Neural crest cell (in vitro differentiated cells): ENCODE measurements at regions not wholly inside any gene's neighbourhood (a gene's known extent, or its start where the extent isn't known, plus 50 kb on each side); places are given as distances from the start of the nearest gene placed in this dataset.

Experiments used
- DNase-seq: peaks from one replicate; pipeline ENCODE4 v3.0.0; 2021; ENCODE audit warnings: low read depth, mixed read lengths, low spot score
- H3K27ac Mint-ChIP-seq: one replicate; pipeline ENCODE4 v1.8.0; 2021; ENCODE audit warnings: mild to moderate bottlenecking, mixed read lengths; ENCODE audit not compliant: unreplicated experiment
- H3K27me3 Mint-ChIP-seq: 2 replicates; pipeline ENCODE4 v1.8.0; 2021; ENCODE audit warnings: low read depth, mild to moderate bottlenecking, mixed read lengths
- H3K36me3 Mint-ChIP-seq: 2 replicates; pipeline ENCODE4 v1.8.0; 2021; ENCODE audit warnings: low read depth, mild to moderate bottlenecking, mixed read lengths
- H3K4me1 Mint-ChIP-seq: 2 replicates; pipeline ENCODE4 v1.8.0; 2021; ENCODE audit warnings: mixed read lengths
- H3K4me3 Mint-ChIP-seq: one replicate; pipeline ENCODE4 v1.8.0; 2021; ENCODE audit warnings: mild to moderate bottlenecking, mixed read lengths
- H3K9me3 Mint-ChIP-seq: 2 replicates; pipeline ENCODE4 v1.8.0; 2021; ENCODE audit warnings: mixed read lengths
- TF ChIP-seq, protein P1 (sequence below): fragments of 200-600 bp; sonication (generic); conservative IDR thresholded peaks from 2 replicates; pipeline ENCODE4 v1.5.0; 2021; ENCODE audit warnings: antibody characterized with exemption, mild to moderate bottlenecking

GRCh38 chr15:23846218-23846617, 159.1 kb upstream of the NDN start:
- H3K4me1 Mint-ChIP-seq: peaks cover 7% of the 10 kb centered on the region
- no peak overlapping the region for H3K4me3 Mint-ChIP-seq
- peaks cover 15% of the 10 kb centered on the region for H3K36me3 Mint-ChIP-seq
- DNase-seq: no peak
- TF ChIP-seq, protein P1, sequence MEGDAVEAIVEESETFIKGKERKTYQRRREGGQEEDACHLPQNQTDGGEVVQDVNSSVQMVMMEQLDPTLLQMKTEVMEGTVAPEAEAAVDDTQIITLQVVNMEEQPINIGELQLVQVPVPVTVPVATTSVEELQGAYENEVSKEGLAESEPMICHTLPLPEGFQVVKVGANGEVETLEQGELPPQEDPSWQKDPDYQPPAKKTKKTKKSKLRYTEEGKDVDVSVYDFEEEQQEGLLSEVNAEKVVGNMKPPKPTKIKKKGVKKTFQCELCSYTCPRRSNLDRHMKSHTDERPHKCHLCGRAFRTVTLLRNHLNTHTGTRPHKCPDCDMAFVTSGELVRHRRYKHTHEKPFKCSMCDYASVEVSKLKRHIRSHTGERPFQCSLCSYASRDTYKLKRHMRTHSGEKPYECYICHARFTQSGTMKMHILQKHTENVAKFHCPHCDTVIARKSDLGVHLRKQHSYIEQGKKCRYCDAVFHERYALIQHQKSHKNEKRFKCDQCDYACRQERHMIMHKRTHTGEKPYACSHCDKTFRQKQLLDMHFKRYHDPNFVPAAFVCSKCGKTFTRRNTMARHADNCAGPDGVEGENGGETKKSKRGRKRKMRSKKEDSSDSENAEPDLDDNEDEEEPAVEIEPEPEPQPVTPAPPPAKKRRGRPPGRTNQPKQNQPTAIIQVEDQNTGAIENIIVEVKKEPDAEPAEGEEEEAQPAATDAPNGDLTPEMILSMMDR: no peak
- H3K9me3 Mint-ChIP-seq: peaks cover 14% of the 10 kb centered on the region
- no peaks in the 10 kb centered on the region for H3K27me3 Mint-ChIP-seq
- H3K27ac Mint-ChIP-seq: no peak overlapping the region

DNA sequence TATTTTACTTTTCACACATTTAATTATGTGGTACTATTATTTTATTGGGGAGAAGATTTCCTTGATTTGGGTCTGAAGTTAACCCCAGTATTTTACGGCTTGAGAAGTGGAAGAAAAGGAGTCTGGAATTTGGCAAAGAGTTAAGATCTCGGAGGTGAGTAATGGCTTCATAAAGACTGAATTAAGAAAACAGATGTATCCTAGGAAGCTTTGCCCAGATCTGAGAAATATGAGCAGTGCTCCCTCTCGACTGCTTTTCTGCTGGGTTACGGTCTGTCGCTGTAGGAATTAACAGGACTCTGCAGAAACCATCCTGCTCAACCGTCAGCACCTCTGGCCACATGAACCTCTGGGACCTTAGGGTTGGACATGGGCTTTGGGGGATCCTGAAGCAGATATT, 163.6 kb upstream of the NDN start:
- H3K36me3 Mint-ChIP-seq: peaks cover 6% of the 10 kb centered on the region
- TF ChIP-seq, protein P1: no peak

DNA sequence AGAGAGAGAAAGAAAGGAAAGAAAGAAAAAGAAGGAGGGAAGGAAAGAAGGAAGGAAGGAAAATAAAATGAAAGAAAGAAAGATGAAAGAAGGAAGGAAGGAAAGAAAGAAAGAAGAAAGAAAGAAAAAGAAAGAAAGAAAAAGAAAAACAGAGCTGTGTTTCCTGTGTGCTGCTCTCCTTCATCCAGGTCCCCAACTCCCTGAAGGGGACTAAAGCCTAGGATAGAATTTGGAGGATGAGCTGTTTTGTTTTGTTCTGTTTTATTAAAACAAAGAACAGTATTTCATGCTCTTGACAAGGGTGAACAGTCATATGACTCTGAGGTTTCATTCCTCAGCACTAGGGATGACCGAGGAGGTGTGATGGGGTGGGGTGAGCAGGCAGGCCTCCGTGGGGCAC, 164.8 kb upstream of the NDN start:
- H3K4me1 Mint-ChIP-seq: peaks cover 30% of the 10 kb centered on the region
- peaks cover 6% of the 10 kb centered on the region for H3K36me3 Mint-ChIP-seq
- peaks cover 5% of the 10 kb centered on the region for H3K9me3 Mint-ChIP-seq
- H3K27me3 Mint-ChIP-seq: no peaks in the 10 kb centered on the region
- no peak for DNase-seq
- TF ChIP-seq, protein P1: no peak
- H3K27ac Mint-ChIP-seq: no peak overlapping the region
- H3K4me3 Mint-ChIP-seq: no peak overlapping the region

More for the DNA sequence above, 163.6 kb upstream of the NDN start:
- H3K4me3 Mint-ChIP-seq: no peak overlapping the region
- peaks cover 5% of the 10 kb centered on the region for H3K9me3 Mint-ChIP-seq
- peaks cover 22% of the 10 kb centered on the region for H3K4me1 Mint-ChIP-seq
- no peak for DNase-seq
- H3K27ac Mint-ChIP-seq: no peak overlapping the region
- no peaks in the 10 kb centered on the region for H3K27me3 Mint-ChIP-seq

GRCh38 chr15:23853286-23853685, 166.2 kb upstream of the NDN start:
- no peak overlapping the region for H3K4me3 Mint-ChIP-seq
- DNase-seq: no peak
- H3K27me3 Mint-ChIP-seq: no peaks in the 10 kb centered on the region
- peaks cover 3% of the 10 kb centered on the region for H3K9me3 Mint-ChIP-seq
- H3K4me1 Mint-ChIP-seq: peaks cover 40% of the 10 kb centered on the region
- peaks cover 6% of the 10 kb centered on the region for H3K36me3 Mint-ChIP-seq
- H3K27ac Mint-ChIP-seq: no peak overlapping the region
- TF ChIP-seq, protein P1: no peak

- no peak for DNase-seq
Observed at GRCh38 chr15:23854203-23854911, 167.3 kb upstream of the NDN start.

More at GRCh38 chr15:23854203-23854911, 167.3 kb upstream of the NDN start:
- H3K9me3 Mint-ChIP-seq: no peaks in the 10 kb centered on the region
- peak overlapping the region; percentile 2 for H3K27ac Mint-ChIP-seq
- no peak overlapping the region for H3K4me3 Mint-ChIP-seq
- TF ChIP-seq, protein P1: no peak
- H3K27me3 Mint-ChIP-seq: no peaks in the 10 kb centered on the region
- peaks cover 3% of the 10 kb centered on the region for H3K36me3 Mint-ChIP-seq
- H3K4me1 Mint-ChIP-seq: peaks cover 50% of the 10 kb centered on the region
